ENCODE measurements at regions not wholly inside any gene's neighbourhood (a gene's known extent, or its start where the extent isn't known, plus 50 kb on each side); places are given as distances from the start of the nearest gene placed in this dataset.
A peak's percentile ranks its signal among the peaks of the same experiment; 100 is the strongest.

- no peak overlapping the region for H3K4me3 ChIP-seq (ENCODE audit: low read depth, low read length)
- no peak for TF ChIP-seq CTCF (IDR thresholded peaks at IDR 0.05; ENCODE audit: low read depth, low read length)
These were observed 83.4 kb downstream of the TMX1 start for GRCh38 chr14:51323492-51323891.

- peak overlapping the region; percentile 45; the same call in 1 of the 2 replicates for H3K4me3 ChIP-seq (ENCODE audit: low read depth, low read length)
- no peak for TF ChIP-seq CTCF (IDR thresholded peaks at IDR 0.05; ENCODE audit: low read depth, low read length)
These were observed 87.3 kb downstream of the TMX1 start for GRCh38 chr14:51327376-51327775.

- peak overlapping the region; percentile 45 for H3K4me3 ChIP-seq (ENCODE audit: low read depth, low read length)
- no peak for TF ChIP-seq CTCF (IDR thresholded peaks at IDR 0.05; ENCODE audit: low read depth, low read length)
These were observed 88.2 kb downstream of the TMX1 start for GRCh38 chr14:51328064-51328771.

- no peak for TF ChIP-seq CTCF (IDR thresholded peaks at IDR 0.05; ENCODE audit: low read depth, low read length)
- H3K4me3 ChIP-seq (ENCODE audit: low read depth, low read length), result no peak overlapping the region
These were observed 88.8 kb downstream of the TMX1 start for GRCh38 chr14:51328772-51329353.

- no peak overlapping the region for H3K4me3 ChIP-seq (ENCODE audit: low read depth, low read length)
- TF ChIP-seq CTCF (IDR thresholded peaks at IDR 0.05; ENCODE audit: low read depth, low read length), result no peak
These were observed 91.7 kb downstream of the TMX1 start for GRCh38 chr14:51331486-51332367.

GRCh38 chr14:51333299-51333698 lies 93.3 kb downstream of the TMX1 start:
- H3K4me3 ChIP-seq (ENCODE audit: low read depth, low read length), result no peak overlapping the region
- no peak for TF ChIP-seq CTCF (IDR thresholded peaks at IDR 0.05; ENCODE audit: low read depth, low read length)
